HepG2 (cell line): ENCODE measurements at regions not wholly inside any gene's neighbourhood (a gene's known extent, or its start where the extent isn't known, plus 50 kb on each side); places are given as distances from the start of the nearest gene placed in this dataset.

Source experiments
- ATAC-seq: fragments of 200-7000 bp; cut with Tn5 transposase; 3 replicates; pipeline ENCODE4 v1.9.1; 2020; ENCODE audit warnings: mild to moderate bottlenecking, moderate library complexity
- BruUV-seq: library from RNA; stranded (reverse); fragments of 400-500 nt; replicated peaks from 2 replicates; lab custom pipeline; 2021; lab: Mats Ljungman, UMichigan
- CTCF ChIA-PET: fragments of 300-600 bp; formaldehyde crosslinking; extraction: SDS; loops from one replicate; lab custom pipeline; 2021; ENCODE audit warnings: low total read pairs, inconsistent platforms, low intra/inter-chr PET ratio; lab: Yijun Ruan, JAX
- POLR2A ChIA-PET: fragments of 350-600 bp; sonication (Branson Sonifier 250); formaldehyde crosslinking; loops from one replicate; lab custom pipeline; 2020; ENCODE audit warnings: antibody characterized with exemption, inconsistent platforms; lab: Yijun Ruan, JAX
- DNase-seq: peaks from one replicate; pipeline ENCODE4 v3.0.0-alpha.2; 2015; ENCODE audit warnings: low spot score
- FAIRE-seq: peaks from 3 replicates; lab custom pipeline; 2011; peaks lifted over from hg19 to GRCh38; lab: Jason Lieb, UNC
- H2AFZ ChIP-seq: one replicate; pipeline ENCODE4 v1.6.1; 2011; ENCODE audit warnings: low read length, inconsistent platforms
- H3K27ac ChIP-seq: fragments of 300-600 bp; 3 replicates; pipeline ENCODE4 v1.8.0; 2011; ENCODE audit warnings: mixed run types, mild to moderate bottlenecking, mixed read lengths, low read length, inconsistent platforms; ENCODE audit not compliant: insufficient read depth; ENCODE audit errors: extremely low read length
- H3K27me3 ChIP-seq, 2 experiments: fragments of 200-600 bp in 1 of 2; 2 replicates in 1 of 2; 3 replicates in 1 of 2; pipeline versions ENCODE4 v1.6.0 to v1.8.0; 2011; ENCODE audit warnings: low read length in 2 of 2, mild to moderate bottlenecking in 2 of 2, moderate library complexity in 2 of 2, inconsistent platforms in 1 of 2; ENCODE audit not compliant: insufficient read depth in 2 of 2, control insufficient read depth in 1 of 2
- H3K36me3 ChIP-seq, 2 experiments: fragments of 200-600 bp in 1 of 2; replicated peaks in 1 of 2; 2 replicates in 1 of 2; 3 replicates in 1 of 2; pipeline versions ENCODE4 v1.5.1 to v1.8.0; 2011; ENCODE audit warnings: low read length in 2 of 2, inconsistent platforms in 1 of 2; ENCODE audit not compliant: insufficient read depth in 2 of 2, control insufficient read depth in 1 of 2
- H3K4me1 ChIP-seq: 2 replicates; pipeline ENCODE4 v1.5.1; 2012; ENCODE audit warnings: low read length, inconsistent platforms; ENCODE audit not compliant: insufficient read depth
- H3K4me2 ChIP-seq: 2 replicates; pipeline ENCODE4 v1.6.0; 2011; ENCODE audit warnings: low read depth, low read length, inconsistent platforms
- H3K4me3 ChIP-seq, 3 experiments: fragments of 200-600 bp in 1 of 3; sonication (generic), shearing (Covaris generic) in 1 of 3; replicated peaks in 1 of 3; 2 replicates each; pipeline ENCODE4 v1.5.1; 2011 to 2016; ENCODE audit warnings: low read length in 3 of 3, inconsistent platforms in 2 of 3, low read depth in 2 of 3, mild to moderate bottlenecking in 2 of 3, control low read depth in 1 of 3, mixed read lengths in 1 of 3; ENCODE audit not compliant: insufficient read depth in 1 of 3
- H3K79me2 ChIP-seq: one replicate; pipeline ENCODE4 v1.6.1; 2011; ENCODE audit warnings: low read length, inconsistent platforms; ENCODE audit not compliant: insufficient read depth
- H3K9ac ChIP-seq: 2 replicates; pipeline ENCODE4 v1.6.0; 2011; ENCODE audit warnings: mild to moderate bottlenecking, low read depth, low read length, inconsistent platforms; ENCODE audit not compliant: insufficient read depth
- H3K9me3 ChIP-seq: 2 replicates; pipeline ENCODE4 v1.5.1; 2012; ENCODE audit warnings: mild to moderate bottlenecking, low read length
- H4K20me1 ChIP-seq: 2 replicates; pipeline ENCODE4 v1.6.0; 2011; ENCODE audit warnings: inconsistent platforms, mild to moderate bottlenecking, low read length, moderate library complexity; ENCODE audit not compliant: insufficient read depth
- BORCS8-MEF2B ChIP-seq: sonication (generic); formaldehyde crosslinking; IDR thresholded peaks from 2 replicates; pipeline ENCODE4 v1.8.0; 2022; ENCODE audit warnings: mild to moderate bottlenecking, missing genetic modification reagents
- CEBPB ChIP-seq: IDR thresholded peaks from 2 replicates; pipeline ENCODE4 v1.6.1; 2011; ENCODE audit warnings: low read depth, low read length, improper control_type of control experiment, borderline replicate concordance
- ELF4 ChIP-seq: sonication (generic); formaldehyde crosslinking; IDR thresholded peaks from 2 replicates; pipeline ENCODE4 v1.5.0; 2020; ENCODE audit warnings: missing genetic modification reagents, mild to moderate bottlenecking, moderate library complexity, borderline replicate concordance
- HOXA5 ChIP-seq: sonication (generic); formaldehyde crosslinking; IDR thresholded peaks from 2 replicates; pipeline ENCODE4 v1.4.0; 2020; ENCODE audit warnings: missing genetic modification reagents
- IKZF4 ChIP-seq: sonication (generic); formaldehyde crosslinking; IDR thresholded peaks from 2 replicates; pipeline ENCODE4 v1.5.1; 2020; ENCODE audit warnings: borderline replicate concordance, mild to moderate bottlenecking, low read depth, missing genetic modification reagents; ENCODE audit errors: not compliant biosample characterization
- KAT8 ChIP-seq: IDR thresholded peaks from 2 replicates; pipeline ENCODE4 v1.6.1; 2016; ENCODE audit warnings: missing genetic modification reagents, missing compliant biosample characterization
- KLF15 ChIP-seq: sonication (generic); formaldehyde crosslinking; IDR thresholded peaks from 2 replicates; pipeline ENCODE4 v1.8.1; 2023; ENCODE audit warnings: borderline replicate concordance, mild to moderate bottlenecking, inconsistent platforms, missing genetic modification reagents, mixed read lengths
- MAX ChIP-seq: IDR thresholded peaks from 2 replicates; pipeline ENCODE4 v1.6.1; 2012; ENCODE audit warnings: inconsistent platforms
- MEIS1 ChIP-seq: sonication (generic); formaldehyde crosslinking; IDR thresholded peaks from 2 replicates; pipeline ENCODE4 v1.9.0; 2021; ENCODE audit warnings: mild to moderate bottlenecking, missing genetic modification reagents, moderate library complexity, borderline replicate concordance
- PAWR ChIP-seq: sonication (generic); formaldehyde crosslinking; IDR thresholded peaks from 2 replicates; pipeline ENCODE4 v1.4.0; 2020; ENCODE audit warnings: missing genetic modification reagents, mild to moderate bottlenecking, borderline replicate concordance
- PRMT3 ChIP-seq: sonication (generic); formaldehyde crosslinking; IDR thresholded peaks from 2 replicates; pipeline ENCODE4 v1.8.1; 2022; ENCODE audit warnings: low read depth, mild to moderate bottlenecking, moderate library complexity, missing genetic modification reagents, borderline replicate concordance
- SMC3 ChIP-seq: IDR thresholded peaks from 2 replicates; pipeline ENCODE4 v1.6.1; 2011; ENCODE audit warnings: low read length, improper control_type of control experiment
- ZNF503 ChIP-seq: sonication (generic); formaldehyde crosslinking; IDR thresholded peaks from 2 replicates; pipeline ENCODE4 v1.4.0; 2020; ENCODE audit warnings: missing genetic modification reagents
- ZNF614 ChIP-seq: IDR thresholded peaks from 2 replicates; pipeline ENCODE4 v1.6.1; 2018; ENCODE audit warnings: missing biosample characterization, missing genetic modification reagents, inconsistent platforms, borderline replicate concordance
- ZNF724P ChIP-seq: sonication (generic); formaldehyde crosslinking; IDR thresholded peaks from 2 replicates; pipeline ENCODE4 v1.8.0; 2022; ENCODE audit warnings: missing genetic modification reagents, borderline replicate concordance
- WGBS: methylation state at CpG from one replicate; pipeline ENCODE4 v1.1.6; 2017; ENCODE audit warnings: low lambda C conversion rate; 5-methylcytosine and 5-hydroxymethylcytosine counted together
- in situ Hi-C: cut with HindIII; loops from 2 replicates; pipeline ENCODE4 v1.10.0; 2017; ENCODE audit warnings: low pct_unique_long_range_greater_than_20kb; ENCODE audit not compliant: extremely low pct_ligation_motif_present
- intact Hi-C: fragments of 100-400 bp; cut with micrococcal nuclease; formaldehyde crosslinking; loops from one replicate; pipeline ENCODE4 v1.10.0; 2022; ENCODE audit not compliant: unreplicated experiment

- TF ChIP-seq KLF15 (CRISPR knock-in tag) (no peak), KAT8 (CRISPR knock-in tag) (no peak), HOXA5 (no peak), ELF4 (CRISPR knock-in tag) (no peak), ZNF503 (CRISPR knock-in tag) (no peak), PAWR (CRISPR knock-in tag) (no peak)
- TF ChIP-seq, all 625 proteins: peak for 0
These were observed 332.2 kb downstream of the CCSER2 start (continued) for GRCh38 chr10:84660450-84661159.

GRCh38 chr10:84665211-84665610 lies 336.8 kb downstream of the CCSER2 start:
- no peaks in the 10 kb centered on the region for H3K36me3 ChIP-seq
- no TSS peak for BruUV-seq
- no peaks in the 10 kb centered on the region for H3K4me1 ChIP-seq
- no peak overlapping the region for H3K4me3 ChIP-seq
- no peak for FAIRE-seq
- H3K79me2 ChIP-seq = no peaks in the 10 kb centered on the region
- no peak for ATAC-seq
- no peaks in the 10 kb centered on the region for H4K20me1 ChIP-seq
- no peaks in the 10 kb centered on the region for H3K9me3 ChIP-seq
- H3K27ac ChIP-seq = no peak overlapping the region
- ChIA-PET CTCF (no interaction called here), POLR2A (no interaction called here)
- no peak overlapping the region for H2AFZ ChIP-seq
- WGBS = 0% methylated on average over 4 of the region's 5 CpGs
- no peak overlapping the region for H3K4me2 ChIP-seq
- H3K27me3 ChIP-seq = peaks cover 0 to 6% of the 10 kb centered on the region in 2 experiments; a peak in 1 of 5 replicates
- no peak for TF ChIP-seq SMC3
- no peak for TF ChIP-seq ZNF724P (CRISPR knock-in tag)
- no peak for TF ChIP-seq PRMT3
- no peak for TF ChIP-seq IKZF4 (CRISPR knock-in tag)
- TF ChIP-seq CEBPB = no peak
- no peak for TF ChIP-seq KLF15 (CRISPR knock-in tag)
- TF ChIP-seq ZNF614 (CRISPR knock-in tag) = no peak
- TF ChIP-seq BORCS8-MEF2B (CRISPR knock-in tag) = no peak
- TF ChIP-seq MAX = no peak
- TF ChIP-seq MEIS1 (CRISPR knock-in tag) = no peak
- in situ Hi-C loops (no loop called here), intact Hi-C loops (no loop called here)
- DNase-seq = no peak
- no peak overlapping the region for H3K9ac ChIP-seq
